ENCODE measurements at regions not wholly inside any gene's neighbourhood (a gene's known extent, or its start where the extent isn't known, plus 50 kb on each side); places are given as distances from the start of the nearest gene placed in this dataset.

DNA sequence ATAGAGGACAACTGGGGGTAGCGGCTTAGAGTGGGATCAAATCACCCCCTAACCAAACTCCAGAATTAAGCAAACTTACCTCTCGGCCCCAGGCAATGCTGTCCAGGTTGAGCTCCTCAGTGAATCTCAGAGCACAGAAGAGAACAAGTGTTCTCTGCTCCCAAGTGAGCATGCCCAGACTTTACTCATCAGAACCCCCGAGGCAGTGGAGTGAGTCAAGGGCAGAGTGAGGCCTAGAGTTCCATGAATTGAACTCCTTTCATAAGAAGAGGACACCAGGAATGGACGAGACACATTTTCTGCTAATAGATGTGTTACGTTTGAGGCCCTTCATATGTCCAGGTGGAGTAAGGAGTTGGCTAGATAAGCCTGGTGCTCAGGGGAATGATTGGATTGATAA lies 134.0 kb upstream of the DTNBP1 start:
- no peak for DNase-seq

GRCh38 chr6:15796130-15796771 lies 133.4 kb upstream of the DTNBP1 start:
- DNase-seq = no peak

DNA sequence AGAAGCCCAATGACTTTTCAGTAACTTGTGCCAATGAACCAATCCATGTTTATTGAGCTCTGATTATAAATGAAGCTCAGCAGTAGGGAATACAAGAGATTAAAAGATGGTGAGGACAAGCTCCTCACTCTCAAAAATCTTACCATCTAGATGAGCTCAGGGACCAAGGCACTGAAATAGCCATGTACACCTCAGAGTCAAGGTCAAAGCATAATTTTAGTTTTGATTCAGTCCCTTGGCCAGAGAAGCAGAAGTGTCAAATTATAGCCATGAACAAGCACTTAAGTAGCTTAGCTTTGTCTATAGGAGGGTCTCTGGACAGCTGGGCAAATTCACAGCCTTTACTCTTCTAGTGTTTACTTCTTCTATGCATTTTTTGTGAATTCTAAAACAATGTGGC lies 131.0 kb upstream of the DTNBP1 start:
- peak; percentile 32 for DNase-seq

GRCh38 chr6:15793288-15793687 lies 130.5 kb upstream of the DTNBP1 start:
- DNase-seq = no peak

- peak; percentile 32 for DNase-seq
These were observed 130.0 kb upstream of the DTNBP1 start for GRCh38 chr6:15792842-15793241.

DNA sequence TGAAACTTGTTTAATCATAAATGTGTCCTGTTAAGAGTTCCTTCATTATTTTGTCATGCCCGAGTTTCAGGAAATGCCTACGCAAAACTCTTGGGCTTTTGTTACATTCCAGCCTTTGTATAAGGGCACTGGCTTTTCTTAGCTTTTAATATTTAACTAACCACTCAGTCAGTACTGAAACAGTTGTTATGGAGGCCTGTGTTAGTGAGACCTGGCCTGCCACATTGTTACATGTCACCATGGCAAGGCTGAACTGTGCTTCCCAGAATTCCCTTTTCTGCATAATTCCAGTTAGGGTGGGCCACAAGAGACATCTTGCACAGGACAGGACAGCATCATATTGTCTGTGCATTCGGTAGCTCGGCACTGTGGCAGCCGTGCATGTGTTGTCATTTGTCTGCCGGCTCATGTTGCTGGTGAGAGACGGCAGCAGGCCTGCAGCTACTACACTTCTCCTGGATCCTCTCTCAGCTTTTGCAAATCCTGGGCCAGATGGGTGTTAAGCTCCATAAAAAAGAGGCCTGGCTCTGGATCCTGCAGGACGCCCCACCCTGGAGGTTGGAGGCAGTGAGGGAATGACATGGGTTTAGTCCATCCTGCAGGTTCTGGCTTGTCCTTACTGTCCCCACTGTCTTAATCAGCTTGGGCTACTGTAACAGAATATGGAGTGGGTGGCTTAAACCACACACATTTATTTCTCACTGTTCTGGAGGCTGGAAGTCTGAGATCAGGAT lies 128.8 kb upstream of the DTNBP1 start:
- peak; percentile 97 for DNase-seq

DNA sequence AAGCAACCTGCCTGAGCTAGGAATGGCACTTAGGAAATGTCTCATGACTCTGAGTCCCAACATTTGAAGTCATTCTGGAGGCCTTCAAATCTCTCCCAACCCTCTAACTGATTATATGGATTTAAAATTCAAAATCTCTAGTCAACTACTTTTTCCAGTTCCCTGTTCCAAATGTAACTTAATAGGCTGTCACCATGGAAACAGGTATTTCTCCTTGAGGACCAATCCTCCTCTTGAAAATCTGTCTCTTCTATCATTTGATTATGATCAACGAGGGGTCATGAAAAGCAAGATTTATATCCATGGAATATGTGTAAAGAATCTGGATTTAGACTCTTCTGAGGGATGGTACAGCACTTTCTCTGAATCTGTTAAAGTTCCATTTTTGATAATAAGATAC lies 127.3 kb upstream of the DTNBP1 start:
- no peak for DNase-seq

DNA sequence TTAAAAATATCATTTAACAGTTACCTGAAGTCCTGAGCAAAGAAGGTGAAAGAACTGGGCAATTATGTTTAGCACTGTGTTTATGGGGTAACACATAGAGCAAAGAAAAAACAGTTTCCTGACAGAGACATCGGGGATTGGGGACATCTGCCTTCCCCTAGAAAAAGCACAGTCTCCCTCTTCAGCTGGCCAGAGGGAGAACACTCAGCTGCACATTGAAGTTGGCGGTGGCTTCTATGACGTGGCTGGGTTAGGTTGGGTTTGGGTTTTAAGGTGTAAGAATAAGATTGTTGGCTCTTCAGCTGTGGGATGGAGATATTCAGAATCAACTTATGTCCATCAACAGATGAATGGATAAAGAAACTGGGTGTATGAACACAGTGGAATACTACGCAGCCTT lies 124.0 kb upstream of the DTNBP1 start:
- no peak for DNase-seq

- DNase-seq = no peak
These were observed 120.7 kb upstream of the DTNBP1 start for GRCh38 chr6:15783484-15783883.

DNA sequence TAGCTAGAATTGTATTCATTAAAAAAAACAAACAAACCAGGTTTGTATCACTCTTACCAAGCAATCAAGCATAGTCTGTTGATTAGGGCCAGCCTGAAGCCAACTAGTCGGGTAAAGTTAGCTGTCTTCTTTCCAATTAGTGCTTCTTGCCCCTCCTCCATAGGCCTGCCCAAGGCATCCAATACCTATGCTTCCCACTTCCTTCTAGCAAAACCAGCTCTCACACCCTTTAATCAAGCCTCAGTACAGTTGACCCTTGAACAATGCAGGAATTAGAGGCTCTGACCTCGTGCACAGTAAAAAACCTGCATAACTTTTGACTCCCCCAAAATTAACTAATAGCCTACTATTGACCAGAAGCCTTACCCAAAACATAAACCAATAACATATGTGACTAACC lies 119.1 kb upstream of the DTNBP1 start:
- no peak for DNase-seq

GRCh38 chr6:15781333-15781732 lies 118.5 kb upstream of the DTNBP1 start:
- DNase-seq = no peak

DNA sequence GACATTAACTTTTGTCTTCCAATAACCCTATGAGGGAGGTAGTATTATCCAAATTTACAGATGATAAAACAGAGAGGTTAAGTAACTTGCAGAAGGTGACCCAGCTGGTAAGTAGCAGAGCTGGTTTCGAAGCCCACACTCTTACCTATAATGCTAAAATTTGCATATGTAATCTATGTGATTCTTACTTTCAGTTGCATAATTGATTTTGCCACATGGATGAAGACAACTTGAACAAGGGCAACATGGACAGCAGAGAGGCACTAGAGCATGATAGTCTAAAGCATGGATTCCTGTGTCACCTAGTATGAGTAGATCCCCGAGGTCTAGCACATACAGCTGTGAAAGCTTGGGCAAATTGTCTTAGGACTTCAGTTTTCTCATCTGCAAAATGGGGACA lies 117.6 kb upstream of the DTNBP1 start:
- no peak for DNase-seq

DNA sequence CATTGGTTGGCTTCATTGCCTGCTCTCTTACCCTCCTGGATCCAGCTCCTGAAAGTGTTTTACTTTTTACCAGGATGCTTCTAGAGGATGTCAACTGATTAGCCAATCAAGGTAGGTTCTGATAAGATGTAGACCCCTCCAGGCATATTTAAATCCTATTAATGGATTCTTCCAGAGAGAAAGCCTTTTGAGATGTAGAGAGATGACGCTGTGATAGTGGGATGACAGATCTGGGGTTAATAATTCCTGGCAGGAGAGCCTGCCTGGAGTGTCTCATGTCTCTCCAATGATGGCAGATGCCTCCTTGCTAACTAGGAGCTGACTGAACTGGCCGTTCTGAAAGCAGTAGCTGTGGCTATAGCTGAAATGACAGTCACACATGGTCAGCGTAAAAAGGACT lies 116.9 kb upstream of the DTNBP1 start:
- peak; percentile 37 for DNase-seq

DNA sequence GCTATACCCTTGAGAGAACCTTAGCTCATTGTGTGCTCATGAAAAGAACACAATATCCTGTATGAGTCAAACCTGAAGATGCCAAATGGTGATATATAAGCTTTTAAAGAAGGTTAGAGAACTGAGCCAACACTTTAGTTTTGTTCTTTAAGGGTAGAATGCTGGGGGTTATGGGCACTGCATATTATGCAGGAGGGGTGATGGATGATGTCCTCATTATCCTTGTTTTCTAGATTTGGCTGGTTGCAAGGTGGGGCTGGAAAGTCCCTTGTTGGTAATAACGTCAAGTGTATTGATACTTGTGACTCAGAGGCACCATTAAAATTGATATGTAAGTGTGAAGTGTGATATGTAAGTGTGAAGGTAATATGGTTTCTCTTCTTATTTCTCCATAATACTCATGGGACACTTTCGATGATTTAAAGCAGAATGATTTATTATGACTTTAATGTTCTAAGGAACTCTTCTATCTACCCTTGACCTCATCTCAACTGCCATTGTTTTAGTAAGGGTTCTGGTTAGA lies 113.7 kb upstream of the DTNBP1 start:
- no peak for DNase-seq

- no peak for DNase-seq
These were observed 112.9 kb upstream of the DTNBP1 start for GRCh38 chr6:15775741-15776140.

- DNase-seq = no peak
These were observed 112.3 kb upstream of the DTNBP1 start for GRCh38 chr6:15775076-15775634.

GRCh38 chr6:15773806-15774410 lies 111.1 kb upstream of the DTNBP1 start:
- no peak for DNase-seq

GRCh38 chr6:15770347-15771143 lies 107.7 kb upstream of the DTNBP1 start:
- DNase-seq = no peak

DNA sequence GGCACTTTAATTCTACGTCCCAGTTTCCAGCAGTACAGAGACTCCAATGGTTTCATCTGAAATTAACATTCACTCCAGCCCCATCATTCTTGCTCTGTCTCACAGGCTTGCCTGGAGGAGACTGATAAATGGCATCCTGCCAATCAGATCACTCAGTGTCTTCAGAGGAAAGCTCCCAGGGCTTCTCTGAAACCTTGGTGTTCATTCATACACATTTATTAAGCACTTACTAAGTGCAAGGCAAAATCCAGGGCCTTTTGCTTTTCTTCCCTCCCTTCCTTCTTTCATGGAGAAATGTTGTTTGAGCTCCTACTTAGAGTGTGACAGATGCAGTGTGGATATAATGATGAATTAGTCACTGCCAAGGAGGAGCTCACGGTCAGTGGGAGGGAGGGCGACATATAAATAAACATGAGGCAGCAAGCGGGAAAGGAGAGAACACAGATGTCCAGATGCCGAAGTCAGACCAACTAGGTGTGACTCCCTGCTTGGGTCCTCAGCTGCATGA lies 106.7 kb upstream of the DTNBP1 start:
- DNase-seq = peak; percentile 80

DNA sequence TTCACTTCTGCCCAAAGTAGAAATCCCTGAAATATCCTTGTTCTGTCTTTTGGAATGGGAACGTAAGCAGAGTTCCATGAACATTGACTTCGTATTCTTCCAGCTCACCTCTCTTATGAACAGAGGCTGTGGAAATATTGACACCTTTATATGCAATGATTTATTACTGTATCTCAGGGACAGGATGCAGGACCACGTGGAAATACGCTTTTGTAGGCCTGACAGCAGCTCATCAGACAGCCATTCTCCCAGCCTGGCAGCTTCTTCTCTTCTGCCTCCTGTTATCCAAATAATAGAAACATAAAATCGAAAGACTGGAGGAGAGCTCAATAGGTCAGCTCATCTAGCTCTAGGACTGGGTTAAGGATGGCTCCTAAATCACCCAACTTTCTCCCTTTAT lies 106.2 kb upstream of the DTNBP1 start:
- DNase-seq = no peak

GRCh38 chr6:15763837-15764236 lies 101.0 kb upstream of the DTNBP1 start:
- DNase-seq = no peak

DNA sequence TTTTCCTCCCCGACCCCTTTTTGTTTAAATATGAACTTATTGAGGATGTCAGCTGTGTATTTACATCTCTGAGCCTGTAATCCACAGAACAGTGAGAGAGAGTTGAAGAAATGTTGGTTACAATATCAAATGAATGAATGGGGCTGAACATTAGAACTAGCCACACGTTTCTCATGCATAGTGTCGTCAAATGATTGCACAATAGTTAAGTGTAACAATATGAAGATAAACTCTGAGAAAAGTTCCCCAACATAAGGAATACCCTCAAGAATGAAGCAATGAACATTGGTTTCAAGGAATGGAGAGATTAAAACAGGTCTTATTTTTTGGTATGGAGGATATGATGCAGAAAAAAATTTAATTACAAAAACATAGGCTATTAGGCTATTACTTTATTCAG lies 100.5 kb upstream of the DTNBP1 start:
- DNase-seq = no peak

- DNase-seq = no peak
These were observed 98.2 kb upstream of the DTNBP1 start for GRCh38 chr6:15761045-15761502.

Measured in NCI-H82 (cell line).